GM18508 (cell line): ENCODE measurements at regions not wholly inside any gene's neighbourhood (a gene's known extent, or its start where the extent isn't known, plus 50 kb on each side); places are given as distances from the start of the nearest gene placed in this dataset.
A peak's percentile ranks its signal among the peaks of the same experiment; 100 is the strongest.
"Not testable (repeated sequence)": the region's sequence is repeated elsewhere in the genome, so short reads cannot be mapped to it uniquely, and the experiment has no call there.

Experiments
- ATAC-seq: cut with Tn5 transposase; IDR thresholded peaks from one replicate; pipeline ENCODE4 v1.9.1; 2021; ENCODE audit warnings: moderate number of reproducible peaks; ENCODE audit not compliant: insufficient read depth, unreplicated experiment

DNA sequence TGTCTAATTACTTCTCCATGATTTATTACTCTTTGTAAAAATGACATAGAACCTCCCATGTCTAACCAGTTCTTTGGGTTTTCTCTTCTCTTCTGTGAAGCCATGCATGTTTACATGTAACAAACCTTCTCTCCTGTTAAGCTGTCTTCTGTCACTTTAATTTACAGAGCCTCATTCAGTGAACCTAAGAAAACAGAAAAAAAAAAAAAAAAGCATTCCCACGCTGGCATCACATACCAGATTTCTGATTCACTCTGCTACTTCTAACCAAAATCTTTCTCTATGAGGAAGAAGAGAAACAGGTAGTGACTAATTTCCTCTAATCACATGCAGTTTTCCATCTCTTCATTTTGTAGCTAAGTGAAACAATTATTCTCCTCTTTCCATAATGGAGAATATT is 141.4 kb upstream of the CXADR start:
- ATAC-seq = no peak

DNA sequence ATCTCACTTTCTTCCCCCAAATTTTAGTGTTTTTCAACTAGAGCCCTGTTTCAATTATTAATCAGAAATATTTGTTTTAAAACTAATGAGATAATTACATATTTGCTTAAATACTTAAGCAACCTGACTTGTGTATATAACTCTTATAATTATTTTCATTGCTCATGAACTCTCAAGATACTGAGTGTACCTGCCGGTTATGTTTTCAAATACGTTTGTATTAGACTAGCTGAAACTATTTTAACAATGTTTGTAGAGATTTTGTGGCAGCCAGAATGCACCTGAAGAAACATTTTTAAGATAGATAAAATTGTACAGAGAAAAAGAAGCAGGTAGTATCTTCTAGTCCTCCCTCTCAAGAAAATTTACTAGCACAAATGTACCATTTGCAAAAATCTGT is 140.6 kb upstream of the CXADR start:
- ATAC-seq = no peak

- ATAC-seq = no peak
These were observed 126.3 kb upstream of the CXADR start for GRCh38 chr21:17386498-17386897.

GRCh38 chr21:17387030-17387617 is 125.7 kb upstream of the CXADR start:
- ATAC-seq = peak; percentile 87

DNA sequence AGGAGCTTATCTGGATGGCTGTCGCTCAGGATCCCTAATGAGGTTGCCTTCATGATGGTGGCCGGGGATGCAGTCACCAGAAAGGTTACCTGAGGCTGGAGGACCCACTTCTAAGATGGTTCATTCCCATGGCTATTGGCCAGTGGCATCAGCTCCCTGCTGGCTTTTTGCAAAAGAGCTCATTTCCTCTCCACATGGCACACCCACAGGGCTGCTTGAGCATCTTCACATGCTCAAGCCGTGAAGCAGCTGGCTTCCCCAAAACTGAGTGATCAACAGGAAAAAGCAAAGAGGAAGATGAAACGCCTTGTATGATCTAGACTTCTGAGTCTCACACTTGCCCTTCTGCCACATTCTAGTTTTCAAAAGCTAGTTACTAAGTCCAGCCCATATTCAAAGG is 124.6 kb upstream of the CXADR start:
- no peak for ATAC-seq

DNA sequence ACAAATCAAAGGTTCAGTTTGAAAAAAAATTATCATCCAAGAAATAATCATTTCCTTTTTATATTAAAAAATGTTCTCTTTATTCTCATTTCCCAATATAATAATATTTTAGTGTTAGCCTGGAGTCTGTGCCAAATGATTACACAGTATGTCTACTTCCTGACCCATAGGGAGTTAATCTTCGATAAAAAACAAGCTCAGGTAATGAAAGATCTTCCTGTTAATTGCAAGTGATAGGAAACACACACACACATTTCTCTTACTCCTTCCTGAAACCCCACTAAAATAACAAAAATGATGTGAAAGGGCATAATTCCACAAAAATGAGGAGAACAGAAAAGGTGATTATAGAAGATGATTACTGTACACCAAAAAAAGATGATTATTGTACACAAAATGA is 123.5 kb upstream of the CXADR start:
- no peak for ATAC-seq

- ATAC-seq = no peak
These were observed 122.3 kb upstream of the CXADR start for GRCh38 chr21:17390569-17390968.

DNA sequence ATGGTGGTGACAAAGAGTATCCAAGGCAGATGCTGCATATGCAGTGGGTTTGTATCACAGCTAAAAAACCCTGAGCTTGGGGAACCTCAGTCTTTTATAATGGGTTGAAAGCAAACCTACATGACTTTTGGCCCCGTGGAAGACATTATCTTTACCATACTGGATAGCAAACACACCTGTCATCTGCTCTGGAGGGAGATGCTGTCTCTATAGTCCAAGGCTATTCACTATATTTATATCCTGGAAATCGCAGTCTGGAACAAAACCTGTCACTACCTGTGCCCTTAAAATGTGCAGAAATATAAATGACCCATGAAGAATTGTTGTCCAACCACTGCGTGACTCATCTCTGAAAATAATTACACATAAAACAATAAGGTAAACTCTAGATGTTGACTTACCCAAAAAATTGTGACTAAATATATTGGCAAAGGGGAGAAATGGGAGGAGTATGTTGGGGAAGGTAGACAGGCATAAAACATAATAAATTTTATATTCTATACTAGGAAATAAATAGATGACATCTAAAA is 121.0 kb upstream of the CXADR start:
- ATAC-seq = no peak

DNA sequence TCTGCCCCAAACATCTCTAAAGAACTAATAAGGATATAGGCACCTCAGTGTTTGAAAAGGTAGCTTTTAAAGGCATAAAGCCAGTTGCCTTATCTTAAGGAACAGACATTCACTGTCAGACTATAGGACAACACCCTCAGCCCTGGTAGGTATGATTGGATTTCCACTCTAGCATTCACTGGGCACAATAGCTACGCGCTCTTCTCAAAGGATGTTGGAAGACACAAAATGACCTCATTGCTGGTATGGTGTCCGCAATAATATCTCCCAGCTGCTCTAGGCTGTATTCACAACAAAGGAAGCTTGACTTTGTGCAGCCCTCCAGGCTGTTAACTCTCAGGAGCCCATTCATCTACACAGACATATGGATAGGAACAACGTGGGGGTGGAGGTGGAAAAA is 119.4 kb upstream of the CXADR start:
- no peak for ATAC-seq

- ATAC-seq = no peak
These were observed 115.9 kb upstream of the CXADR start for GRCh38 chr21:17396948-17397347.

- ATAC-seq = no peak
These were observed 115.1 kb upstream of the CXADR start for GRCh38 chr21:17397703-17398102.

DNA sequence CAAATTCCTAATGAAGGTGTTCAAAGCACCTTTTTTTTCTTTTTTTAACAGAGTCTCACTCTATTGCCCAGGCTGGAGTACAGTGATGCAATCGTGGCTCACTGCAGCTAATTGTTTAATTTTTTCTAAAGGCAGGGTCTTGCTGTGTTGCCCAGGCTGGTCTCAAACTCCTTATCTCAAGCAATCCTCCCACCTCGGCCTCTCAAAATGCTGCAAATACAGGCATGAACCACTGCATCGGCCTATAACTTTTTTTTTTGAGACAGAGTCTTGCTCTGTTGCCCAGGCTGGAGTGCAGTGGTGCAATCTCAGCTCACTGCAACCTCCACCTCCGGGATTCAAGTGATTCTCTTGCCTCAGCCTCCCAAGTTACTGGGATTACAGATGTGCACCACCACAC is 113.9 kb upstream of the CXADR start:
- not testable (repeated sequence) for ATAC-seq

DNA sequence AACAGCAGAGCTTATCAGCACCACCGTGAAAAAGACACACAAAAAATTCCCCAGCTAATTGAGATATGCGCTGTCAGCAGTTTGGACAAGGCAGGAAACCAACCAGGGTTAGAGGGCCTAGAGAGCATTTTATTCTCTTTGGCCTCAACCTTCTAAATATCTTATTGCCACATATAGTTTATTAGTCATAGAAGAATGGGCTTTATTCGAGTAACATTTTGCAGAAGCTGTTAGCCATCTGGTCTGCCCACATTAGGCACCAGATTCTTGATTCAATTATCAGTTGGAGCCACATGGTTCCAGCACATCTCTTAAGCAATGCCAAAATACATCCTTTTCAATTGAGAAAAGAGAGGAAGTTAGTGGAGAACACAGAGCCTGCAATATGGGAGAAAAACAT is 109.9 kb upstream of the CXADR start:
- ATAC-seq = no peak

DNA sequence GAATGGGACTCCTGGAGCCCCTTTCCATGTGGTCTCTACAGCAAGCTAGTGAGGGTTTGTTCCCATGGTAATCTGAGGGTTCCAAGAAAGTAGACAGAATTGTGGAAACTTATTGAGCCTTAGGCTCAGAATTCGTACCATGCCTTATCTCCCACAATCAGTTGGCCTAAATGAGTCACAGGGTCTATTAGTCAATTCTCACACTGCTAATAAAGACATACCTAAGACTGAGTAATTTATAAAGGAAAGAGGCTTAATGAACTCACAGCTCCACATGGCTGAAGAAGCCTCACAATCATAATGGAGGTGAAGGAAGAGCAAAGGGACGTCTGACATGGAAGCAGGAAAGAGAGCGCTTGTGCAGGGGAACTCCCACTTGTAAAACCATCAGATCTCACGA is 106.6 kb upstream of the CXADR start:
- ATAC-seq = no peak

DNA sequence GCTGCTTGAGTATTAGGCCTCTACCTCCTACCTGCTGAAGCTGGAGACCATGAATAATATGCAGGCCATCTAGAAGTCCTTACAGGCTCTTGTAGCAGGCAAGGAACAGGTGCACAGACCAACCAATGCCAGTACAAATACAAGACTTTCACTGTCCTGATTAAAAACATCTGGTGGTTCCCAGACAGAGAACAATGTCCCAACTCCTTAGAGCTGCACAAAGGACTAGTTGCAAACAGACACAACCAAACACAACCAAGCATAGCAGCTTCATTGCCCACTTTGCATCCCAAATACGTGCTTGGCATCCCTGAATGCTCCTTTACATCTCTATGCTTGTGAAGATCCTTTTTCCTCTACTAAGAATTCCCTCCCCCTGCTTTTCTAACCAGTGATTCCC is 98.1 kb upstream of the CXADR start:
- ATAC-seq = no peak

- no peak for ATAC-seq
These were observed 96.7 kb upstream of the CXADR start for GRCh38 chr21:17416139-17416538.

GRCh38 chr21:17422931-17423330 is 89.9 kb upstream of the CXADR start:
- no peak for ATAC-seq

DNA sequence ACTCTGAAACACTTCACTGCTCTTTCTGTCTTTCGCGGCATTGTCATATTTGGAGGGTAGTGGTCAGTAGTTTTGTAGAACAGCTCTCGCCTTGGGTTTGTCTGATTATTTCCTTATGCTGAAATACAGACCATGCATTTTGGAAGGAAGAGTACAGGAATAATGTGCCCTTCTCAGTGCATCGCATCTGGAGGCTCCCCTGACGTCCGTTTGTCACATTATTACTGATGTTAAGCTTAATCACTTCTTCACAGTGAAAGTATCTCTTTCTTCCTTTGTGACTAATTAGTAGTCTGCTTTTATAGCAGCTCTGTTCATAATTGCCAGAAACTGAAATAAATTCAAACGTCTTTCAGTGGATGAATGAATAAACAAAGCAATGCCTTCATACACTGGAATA is 85.7 kb upstream of the CXADR start:
- no peak for ATAC-seq

DNA sequence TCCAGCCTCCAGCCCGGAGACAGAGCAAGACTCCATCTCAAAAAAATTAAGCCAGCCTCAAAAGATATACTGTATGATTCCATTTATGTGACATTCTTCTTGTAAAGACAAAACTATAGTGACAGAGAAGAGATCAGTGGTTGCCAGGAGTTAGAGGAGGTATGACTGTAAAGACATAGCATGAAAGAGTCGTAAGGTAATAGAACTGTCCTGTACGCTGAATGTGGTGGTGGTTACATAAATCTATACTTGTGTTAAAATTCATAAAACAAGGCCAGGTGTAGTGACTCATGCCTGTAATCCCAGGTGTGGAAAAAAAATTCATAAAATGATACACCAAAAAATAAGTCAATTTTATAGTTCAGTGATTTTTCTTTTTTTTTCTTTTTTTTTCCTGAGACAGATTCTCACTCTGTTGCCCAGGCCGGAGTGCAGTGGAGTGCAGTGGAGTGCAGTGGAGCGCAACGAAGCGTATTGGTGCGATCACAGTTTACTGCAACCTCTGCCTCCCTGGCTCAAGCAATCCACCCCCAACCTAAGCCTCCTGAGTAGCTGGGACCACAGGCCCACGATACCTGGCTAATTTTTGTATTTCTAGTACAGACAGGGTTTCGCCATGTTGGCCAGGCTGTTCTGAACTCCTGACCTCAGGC is 84.9 kb upstream of the CXADR start:
- ATAC-seq = peak; percentile 72

GRCh38 chr21:17428484-17428869 is 84.4 kb upstream of the CXADR start:
- ATAC-seq = peak; percentile 64

- no peak for ATAC-seq
These were observed 83.9 kb upstream of the CXADR start for GRCh38 chr21:17428980-17429379.

DNA sequence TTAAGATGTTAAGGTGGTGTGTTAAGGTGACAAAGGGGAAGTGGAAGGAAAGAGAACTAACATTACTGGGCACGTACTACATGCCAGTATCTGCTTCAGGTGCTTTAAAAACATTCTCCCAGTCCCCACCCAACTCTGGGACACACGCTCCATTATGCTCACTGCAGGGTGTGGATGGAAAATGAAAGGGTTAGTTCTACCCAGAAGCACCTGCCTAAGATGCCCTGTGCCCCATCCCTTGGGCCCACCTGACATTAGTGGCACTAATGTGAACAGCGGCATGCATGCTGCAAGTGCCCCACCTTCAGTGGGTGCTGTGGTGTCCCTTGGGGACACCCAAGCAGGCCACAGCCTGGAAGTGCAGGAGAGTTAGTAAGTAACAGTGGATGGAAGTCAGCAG is 82.9 kb upstream of the CXADR start:
- ATAC-seq = no peak
